ENCODE measurements at regions not wholly inside any gene's neighbourhood (a gene's known extent, or its start where the extent isn't known, plus 50 kb on each side); places are given as distances from the start of the nearest gene placed in this dataset.

DNA sequence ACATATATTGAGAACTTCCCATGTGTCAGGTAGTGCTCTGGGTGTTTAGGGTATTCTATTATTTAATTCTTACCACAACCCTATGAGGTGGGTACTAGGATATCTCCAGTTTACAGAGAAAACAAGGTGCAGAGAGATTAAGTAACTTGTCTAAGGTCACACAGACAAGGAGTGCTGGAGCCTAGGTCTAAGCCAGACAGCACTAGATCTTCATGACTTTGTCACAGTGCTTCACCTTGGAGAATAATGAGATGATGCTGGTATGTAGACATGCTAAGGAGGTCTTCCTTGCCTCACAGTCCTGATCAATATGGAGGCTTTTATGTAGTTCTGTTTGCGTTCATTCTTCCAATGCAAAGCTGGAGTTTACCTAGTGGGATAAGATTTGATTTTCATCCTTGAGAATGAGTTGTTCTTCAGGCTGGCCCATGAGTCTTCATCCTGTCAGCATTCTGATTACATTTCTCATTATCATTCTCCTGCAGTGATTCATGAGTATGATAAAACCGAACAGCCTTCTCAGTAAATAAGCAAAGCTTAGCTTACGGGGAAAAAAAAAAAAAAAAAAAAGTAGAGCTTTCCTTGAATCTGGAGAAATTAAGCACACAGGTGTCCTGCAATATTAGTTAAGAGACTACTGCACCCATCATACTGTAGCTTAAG is 176.3 kb downstream of the C9orf152 start:
- TF ChIP-seq, protein P1, sequence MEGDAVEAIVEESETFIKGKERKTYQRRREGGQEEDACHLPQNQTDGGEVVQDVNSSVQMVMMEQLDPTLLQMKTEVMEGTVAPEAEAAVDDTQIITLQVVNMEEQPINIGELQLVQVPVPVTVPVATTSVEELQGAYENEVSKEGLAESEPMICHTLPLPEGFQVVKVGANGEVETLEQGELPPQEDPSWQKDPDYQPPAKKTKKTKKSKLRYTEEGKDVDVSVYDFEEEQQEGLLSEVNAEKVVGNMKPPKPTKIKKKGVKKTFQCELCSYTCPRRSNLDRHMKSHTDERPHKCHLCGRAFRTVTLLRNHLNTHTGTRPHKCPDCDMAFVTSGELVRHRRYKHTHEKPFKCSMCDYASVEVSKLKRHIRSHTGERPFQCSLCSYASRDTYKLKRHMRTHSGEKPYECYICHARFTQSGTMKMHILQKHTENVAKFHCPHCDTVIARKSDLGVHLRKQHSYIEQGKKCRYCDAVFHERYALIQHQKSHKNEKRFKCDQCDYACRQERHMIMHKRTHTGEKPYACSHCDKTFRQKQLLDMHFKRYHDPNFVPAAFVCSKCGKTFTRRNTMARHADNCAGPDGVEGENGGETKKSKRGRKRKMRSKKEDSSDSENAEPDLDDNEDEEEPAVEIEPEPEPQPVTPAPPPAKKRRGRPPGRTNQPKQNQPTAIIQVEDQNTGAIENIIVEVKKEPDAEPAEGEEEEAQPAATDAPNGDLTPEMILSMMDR (IDR thresholded peaks at IDR 0.05): no peak
- TF ChIP-seq CBX2 (IDR thresholded peaks at IDR 0.05; ENCODE audit: borderline replicate concordance, low read depth) (no peak), EHMT2 (IDR thresholded peaks at IDR 0.05; ENCODE audit: low read depth) (no peak), POLR2A (IDR thresholded peaks at IDR 0.05; ENCODE audit: low read length) (no peak), MAFK (IDR thresholded peaks at IDR 0.05; ENCODE audit: partially characterized antibody) (no peak), TP53 (CRISPR knock-in tag; IDR thresholded peaks at IDR 0.05) (no peak)

Data from A549 (cell line).